HG03432 (cell line): ENCODE measurements at regions not wholly inside any gene's neighbourhood (a gene's known extent, or its start where the extent isn't known, plus 50 kb on each side); places are given as distances from the start of the nearest gene placed in this dataset.
"Not testable (repeated sequence)": the region's sequence is repeated elsewhere in the genome, so short reads cannot be mapped to it uniquely, and the experiment has no call there.

Experiments used
- ATAC-seq: cut with Tn5 transposase; IDR thresholded peaks from one replicate; pipeline ENCODE4 v1.9.1; 2021; ENCODE audit warnings: mild to moderate bottlenecking, moderate library complexity; ENCODE audit not compliant: unreplicated experiment

DNA sequence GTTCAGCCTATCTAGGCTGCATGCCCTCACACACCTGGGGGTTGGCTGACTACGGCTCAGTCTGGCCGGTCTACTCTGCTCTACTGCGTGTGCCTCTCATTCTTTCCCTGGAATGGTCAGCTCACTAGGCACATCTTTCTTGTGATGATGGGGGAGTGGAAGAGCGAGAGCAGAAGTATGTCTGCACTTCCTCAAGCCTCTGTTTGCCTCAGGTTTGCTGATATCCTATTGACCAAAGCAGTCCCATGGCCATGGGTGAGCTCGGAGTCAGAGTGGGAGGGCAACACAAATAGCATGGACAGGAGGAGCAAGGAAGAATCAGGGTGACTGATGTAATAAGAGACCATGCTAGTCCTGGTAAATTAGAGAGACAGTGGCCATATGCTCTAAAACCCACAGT lies 167.9 kb upstream of the PRICKLE2 start:
- ATAC-seq: no peak

DNA sequence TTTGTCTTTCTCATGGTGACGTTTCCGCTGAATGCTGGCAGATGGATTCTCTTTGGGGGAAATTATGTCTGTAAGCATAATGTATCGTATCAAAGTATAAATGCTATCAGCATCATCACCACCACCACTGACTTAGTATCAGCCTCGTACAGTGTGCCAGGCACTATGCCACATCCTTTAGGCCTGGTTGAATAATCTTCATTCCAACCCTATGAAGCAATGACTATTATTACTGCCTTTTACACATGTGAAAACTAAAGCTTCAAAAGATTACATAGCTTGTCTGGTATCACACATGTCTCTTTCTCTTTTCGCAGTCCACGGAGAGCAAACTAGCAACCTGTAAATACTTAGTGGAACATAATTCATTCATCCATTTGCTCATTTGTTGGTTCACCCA lies 166.7 kb upstream of the PRICKLE2 start:
- ATAC-seq: no peak

DNA sequence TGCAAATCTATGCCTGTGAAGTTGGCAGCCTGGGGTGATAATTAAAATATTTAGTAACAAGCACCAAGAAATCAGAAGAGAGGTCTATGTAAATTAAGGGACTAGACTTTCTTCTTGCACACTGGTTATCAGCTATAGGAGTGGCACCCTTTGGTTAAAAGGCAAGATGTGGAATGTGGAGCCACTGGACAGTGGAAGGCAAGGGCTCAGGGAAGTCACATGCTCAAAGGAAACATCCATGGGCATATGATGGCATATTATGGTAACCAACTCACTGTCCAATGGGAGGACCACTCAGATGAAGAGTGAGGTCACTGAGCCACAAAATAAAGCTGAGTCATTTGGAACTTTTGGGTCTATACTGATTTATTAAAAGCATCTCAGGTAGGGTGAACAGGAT lies 165.6 kb upstream of the PRICKLE2 start:
- ATAC-seq: no peak

DNA sequence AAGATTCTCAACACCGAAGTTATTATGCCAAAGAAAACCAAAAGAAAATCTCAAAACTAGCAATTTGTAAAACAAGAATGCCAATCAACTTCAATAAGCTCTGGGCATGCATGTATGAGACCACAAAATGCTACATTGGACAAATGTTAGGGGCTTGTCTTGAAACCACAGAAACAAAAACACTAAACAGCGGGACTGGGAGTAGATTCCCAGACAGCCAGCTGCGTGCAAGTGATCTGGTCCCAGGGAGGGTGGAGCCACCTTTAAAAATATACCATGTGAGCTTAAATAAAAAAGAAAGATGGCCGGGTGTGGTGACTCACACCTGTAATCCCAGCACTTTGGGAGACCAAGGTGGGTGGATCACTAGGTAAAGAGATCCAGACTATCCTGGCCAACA lies 163.6 kb upstream of the PRICKLE2 start:
- ATAC-seq: no peak

DNA sequence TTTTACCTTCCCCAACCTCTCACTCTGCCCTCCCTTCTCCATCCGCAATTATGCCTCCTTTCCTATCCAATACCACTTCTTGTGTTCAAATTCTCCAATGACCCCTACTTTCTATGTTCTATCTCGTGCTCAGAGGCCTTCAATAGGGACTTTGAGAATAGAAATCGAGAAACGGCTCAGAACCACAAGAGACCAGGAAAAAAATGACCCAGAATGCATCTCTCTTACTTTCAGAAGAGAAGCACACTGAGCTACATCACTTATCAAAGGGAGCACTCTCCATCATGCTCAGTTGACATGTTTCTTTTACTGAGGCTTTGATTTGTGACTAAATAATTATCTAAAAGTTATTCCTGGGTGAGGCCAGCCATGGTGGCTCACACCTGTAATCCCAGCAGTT lies 162.4 kb upstream of the PRICKLE2 start:
- ATAC-seq: no peak

DNA sequence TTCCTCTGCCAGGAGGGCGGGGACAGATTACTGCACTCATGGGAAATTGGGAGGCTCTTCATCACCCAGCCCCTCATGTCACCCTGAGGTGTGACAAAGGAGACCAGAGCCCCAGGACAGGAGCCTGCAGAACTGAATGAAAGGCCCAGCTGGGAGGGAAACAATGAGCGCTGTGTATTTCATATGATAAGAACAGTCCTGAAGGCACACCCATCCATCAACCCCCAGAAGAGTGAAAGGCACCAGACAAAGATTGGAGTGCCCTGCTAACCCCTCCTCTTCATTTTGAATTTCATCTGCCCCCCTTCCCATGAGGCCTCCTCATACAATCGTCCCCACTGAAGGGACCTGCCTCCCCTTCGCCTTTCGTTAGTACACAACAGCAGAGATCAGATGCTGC lies 160.0 kb upstream of the PRICKLE2 start:
- no peak for ATAC-seq

DNA sequence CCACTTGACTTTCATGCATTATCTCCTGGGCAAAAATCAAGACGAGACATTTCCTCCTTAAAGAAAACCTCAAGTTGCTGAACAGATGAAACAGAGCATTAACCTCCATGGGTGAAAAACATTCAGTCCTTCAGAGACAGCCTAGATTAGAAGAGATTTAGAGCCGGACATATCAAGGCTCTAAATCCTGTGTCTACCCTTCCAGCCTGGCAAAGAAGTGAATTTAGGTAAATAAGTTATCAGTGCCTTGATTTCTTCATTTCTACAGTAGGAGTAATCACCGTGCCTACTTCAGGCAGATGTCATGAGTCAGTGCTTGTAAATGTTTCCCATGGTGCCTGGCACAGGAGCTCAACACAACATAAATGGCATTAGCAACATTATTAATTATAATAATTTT lies 159.3 kb upstream of the PRICKLE2 start:
- ATAC-seq: no peak

DNA sequence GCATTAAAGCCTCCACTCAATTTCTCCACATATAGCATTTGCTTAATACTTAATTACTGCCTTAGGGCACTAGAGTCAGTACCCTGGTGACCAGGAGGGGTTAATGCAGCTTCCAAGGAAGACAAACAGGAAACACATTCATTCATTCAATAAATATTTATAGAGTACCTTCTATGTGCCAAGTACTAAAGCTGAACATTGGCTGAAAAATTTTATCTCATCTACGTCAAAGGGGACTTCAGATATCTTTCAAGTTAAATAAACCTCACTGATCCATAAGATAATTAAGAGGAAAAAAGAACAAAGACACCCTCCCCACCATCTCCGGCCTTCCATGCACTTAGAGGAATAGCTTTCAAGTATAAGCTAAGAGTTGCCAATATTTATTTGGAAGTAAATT lies 156.9 kb upstream of the PRICKLE2 start:
- ATAC-seq: no peak

DNA sequence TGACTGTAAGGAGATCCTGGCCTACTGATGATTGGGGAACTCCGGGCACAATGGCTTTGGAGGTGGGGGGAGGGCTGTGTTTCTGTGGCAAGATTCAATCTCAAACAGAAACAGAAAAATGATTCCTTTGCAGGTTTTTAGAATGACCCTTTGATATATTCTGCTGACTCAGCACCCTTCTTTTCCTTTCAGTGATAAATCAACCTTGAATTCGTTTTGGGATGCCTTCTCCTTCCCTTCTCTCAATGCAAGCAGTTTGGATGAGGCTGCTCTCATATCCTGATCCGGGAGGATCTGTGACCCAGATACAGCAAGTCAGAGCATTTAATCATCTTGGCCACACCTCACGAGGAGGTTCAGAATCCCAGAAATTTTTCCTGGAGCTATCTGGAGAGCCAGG lies 156.1 kb upstream of the PRICKLE2 start:
- no peak for ATAC-seq

DNA sequence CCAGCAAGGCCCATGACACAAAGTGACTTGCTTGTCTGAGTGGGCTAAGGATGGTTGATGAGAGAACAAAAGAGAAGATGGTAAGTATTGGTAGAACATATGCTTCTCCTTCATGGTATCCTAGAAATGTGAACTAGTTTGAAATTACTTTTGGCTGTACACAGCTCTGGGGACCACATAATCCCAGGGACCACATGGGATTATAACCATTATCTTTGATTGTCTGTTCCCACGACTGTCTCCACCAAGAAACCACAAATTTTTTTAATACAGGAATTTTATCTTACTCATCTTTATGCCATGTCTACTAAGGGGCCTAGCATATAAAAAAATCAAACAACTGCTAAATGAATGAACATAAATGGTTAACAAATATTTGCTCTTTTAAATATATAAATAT lies 155.3 kb upstream of the PRICKLE2 start:
- ATAC-seq: no peak

DNA sequence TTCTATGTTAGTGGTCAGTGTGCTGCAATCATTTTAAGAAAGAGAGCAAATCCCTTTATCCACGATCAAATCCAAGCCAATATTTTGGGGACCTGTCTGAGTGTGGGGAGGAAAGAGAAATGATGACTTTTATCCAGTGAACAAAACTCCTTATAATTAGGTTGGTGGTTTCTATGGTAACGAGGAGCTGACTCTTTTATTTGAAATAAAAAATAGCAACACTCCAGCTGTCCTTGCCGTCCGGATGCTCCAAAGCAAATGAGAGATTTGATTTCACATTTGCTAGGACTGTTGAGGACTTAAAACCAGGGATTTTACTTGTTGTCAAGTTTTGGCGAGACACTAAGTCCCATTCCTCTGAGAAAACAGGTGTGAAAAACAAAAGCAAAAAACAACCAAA lies 154.0 kb upstream of the PRICKLE2 start:
- ATAC-seq: no peak

DNA sequence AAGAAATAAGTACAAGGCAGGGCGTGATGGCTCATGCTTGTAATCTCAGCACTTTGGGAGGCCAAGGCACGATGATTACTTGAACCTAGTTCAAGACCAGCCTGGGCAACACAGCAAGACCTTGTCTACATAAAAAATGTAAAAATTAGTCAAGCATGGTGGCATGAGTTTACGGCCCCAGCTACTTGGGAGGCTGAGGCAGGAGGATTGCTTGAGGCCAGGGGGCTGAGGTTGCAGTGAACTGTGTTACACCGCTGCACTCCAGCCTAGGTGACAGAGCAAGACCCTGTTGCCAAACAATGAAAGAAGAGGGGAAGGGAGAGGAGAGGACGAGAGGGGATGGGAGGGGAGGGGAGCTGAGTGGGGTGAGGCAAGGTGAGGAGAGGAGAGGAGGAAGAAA lies 152.7 kb upstream of the PRICKLE2 start:
- ATAC-seq: no peak

DNA sequence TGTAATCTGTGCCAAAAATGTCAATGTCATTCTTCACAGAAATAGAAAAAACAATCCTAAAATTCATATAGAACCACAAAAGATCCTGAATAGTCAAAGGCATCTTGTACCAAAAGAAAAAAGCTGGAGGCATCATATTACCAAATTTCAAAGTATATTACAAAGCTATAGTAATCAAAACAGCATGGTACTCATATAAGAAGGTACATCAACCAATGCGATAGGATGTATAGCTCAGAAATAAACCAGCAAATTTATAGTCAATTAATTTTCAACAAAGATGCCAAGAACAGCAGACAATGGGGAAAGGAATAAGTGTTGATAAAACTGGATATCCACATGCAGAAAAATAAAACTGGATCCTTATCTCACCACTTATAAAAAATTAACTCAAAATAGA lies 150.5 kb upstream of the PRICKLE2 start:
- ATAC-seq: no peak

DNA sequence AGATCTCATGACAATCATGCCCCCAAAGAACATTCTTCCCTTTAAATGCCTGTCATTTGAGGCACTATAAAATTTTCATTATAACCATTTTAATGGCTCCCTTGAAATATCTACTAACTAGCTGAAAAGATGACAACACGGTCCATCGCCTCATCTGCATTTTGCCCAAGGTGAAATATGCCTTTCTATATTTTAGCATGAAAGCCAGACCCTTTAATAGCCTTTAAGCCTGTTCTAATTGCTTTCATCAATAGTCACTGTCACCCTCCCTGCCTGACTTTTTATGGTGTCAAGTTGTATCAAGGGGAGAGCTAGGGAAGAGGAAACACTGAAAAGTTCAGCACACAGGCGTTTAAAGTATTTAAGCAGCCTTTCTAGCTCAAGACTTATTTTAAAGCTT lies 144.1 kb upstream of the PRICKLE2 start:
- ATAC-seq: no peak

DNA sequence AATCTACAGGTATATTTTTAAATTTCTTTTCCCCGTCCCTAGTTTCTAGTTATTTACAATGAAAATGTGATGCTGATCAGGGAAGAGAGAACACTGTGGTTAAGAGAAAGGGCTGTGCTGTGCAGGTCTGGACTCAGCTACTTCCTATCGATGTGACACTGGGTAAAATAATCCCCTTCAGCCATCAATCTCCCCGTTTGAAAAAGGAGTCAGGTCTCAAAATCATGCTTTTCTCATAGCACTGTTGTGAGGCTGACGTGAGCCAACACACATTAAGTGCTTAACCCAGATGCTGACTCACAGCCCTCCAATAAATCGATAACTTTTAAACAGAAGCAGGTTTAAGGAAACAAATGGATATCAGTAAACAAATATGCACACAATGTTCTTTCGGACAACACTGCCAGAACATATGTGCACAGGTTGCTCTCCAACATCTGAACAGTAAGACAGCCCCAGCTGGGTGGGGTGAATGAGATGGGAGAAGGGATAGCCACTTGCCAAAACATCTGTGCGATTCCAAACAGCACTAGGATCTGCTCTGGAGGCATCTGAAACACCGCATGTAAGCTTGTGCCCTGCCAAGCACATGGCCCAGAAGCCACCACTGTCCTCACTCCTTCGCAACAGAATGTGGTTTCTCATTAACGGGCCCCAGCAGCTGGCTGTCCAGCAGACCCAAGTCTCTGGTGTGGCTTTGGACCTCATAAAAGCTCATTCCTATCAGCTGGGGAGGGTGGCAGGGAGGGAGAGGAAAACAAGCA lies 143.2 kb upstream of the PRICKLE2 start:
- ATAC-seq: peak; percentile 51

DNA sequence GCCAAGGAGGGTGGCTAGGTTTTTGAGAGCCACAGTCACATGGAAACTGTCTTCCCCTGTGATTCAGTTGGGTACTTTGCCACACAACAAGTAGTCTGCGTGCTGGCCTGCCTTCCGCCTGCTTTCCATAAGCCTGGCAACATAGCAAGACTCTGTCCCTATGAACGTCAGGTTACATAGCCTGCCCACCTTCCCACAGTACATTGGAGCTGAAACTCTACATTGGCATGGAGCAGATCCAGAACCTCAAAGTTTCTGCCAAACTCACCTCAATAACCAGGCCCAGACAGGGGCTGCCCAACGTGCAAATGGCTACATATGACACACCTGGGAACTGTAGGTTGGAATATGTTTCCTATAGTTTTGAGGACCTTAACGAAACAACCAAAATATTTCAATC lies 140.6 kb upstream of the PRICKLE2 start:
- no peak for ATAC-seq

DNA sequence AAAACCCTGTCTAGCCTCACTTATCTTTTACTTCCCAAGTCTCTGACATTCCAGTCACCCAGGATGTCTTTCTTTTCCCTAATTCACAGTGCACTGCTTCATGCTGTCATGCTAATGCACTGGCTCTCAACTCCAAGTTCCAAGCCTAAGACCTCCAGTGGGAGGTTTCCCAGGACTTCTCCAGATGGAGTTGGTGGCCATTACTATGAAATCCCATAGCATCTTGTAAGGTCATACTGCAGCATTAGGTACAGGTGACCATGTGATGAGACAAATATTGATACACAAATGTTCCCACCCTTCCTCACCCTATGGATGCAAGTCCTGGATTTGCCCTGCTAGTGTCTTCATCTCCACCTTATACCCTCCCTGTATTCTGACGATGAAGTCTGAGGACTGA lies 138.6 kb upstream of the PRICKLE2 start:
- ATAC-seq: no peak

DNA sequence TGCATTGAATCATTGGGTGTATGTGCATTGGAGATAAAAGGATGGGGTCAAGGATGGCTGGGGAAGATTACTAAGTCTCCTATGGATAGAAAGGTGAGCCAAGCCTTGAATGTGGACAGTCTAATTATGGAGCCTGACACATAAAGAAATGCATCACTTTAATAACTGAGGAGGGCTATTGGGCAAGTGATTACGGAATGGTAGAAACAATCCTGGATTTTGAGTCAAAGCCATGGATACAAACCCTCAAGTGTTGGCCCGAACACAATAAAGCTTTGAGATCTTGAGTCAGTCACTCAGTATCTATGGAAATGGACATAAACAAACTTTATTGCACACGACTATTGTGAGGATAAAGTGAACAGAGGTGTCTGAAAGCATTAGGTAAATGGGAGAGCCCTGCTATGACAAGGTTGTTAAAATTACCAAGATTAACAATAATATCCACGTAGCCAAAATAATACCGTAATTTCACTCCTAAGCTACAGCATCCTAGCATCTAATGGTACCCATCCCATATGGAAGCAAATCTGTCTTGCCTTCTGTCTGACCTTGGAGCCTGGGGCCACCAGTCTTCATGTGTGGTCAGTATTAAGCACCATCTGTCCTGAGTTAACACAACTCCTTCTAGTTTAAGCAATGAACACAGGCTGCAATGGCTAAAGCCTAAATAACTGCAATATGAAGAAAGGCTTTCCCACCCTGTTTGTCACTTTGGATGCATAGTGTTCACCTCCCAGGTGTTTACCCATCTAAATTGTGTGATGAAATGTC lies 136.9 kb upstream of the PRICKLE2 start:
- no peak for ATAC-seq

DNA sequence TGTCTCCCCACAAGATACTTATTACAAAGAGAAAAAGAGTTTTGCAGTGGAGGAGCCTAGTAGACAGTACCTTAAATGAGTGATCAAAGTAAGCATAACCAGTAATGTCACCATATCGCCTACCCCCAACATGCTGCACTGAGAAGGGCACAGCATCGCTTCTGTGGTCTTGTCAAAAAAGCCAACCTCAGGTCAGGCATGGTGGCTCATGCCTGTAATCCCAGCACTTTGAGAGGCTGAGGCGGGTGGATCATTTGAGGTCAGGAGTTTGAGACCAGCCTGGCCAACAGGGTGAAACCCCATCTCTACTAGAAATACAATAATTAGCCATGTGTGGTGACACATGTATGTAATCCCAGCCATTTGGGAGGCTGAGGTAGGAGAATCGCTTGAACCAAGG lies 135.8 kb upstream of the PRICKLE2 start:
- not testable (repeated sequence) for ATAC-seq

DNA sequence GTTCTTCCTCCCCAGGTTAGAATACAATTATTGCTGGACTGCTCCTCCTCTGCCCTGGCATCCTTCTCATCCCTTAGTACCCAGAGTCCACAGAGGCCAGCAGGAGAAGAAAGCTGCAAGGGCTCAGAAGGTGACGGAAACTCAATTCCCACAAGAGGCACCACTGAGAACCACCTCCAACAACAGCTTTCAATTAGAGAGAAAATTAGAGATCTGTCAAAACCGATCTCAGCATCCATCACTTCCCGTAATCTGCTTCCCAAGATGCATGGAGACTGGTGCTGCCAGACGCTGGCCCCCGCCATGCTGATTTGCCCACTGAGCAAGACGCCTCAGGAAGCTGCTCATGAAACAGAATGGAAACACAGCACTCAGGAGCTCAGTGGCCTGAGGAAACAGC lies 135.0 kb upstream of the PRICKLE2 start:
- no peak for ATAC-seq

DNA sequence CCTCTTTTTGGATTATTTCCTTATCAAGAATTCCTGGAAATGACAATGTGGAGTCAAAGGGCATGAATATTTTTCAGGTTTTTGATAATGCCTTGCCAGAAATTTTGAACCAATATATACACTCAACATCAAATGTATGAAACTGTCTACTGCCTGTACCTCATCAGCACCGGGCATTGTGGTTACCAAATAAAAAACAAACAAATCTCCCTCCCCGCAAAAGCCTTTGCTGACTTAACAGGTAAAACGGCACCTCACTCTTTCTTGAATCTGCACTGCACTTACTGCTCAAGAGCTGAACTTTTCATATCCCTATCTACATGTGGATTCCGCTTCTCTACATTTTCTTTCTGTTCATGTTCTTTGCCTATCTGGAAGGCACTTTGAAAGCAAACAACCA lies 134.5 kb upstream of the PRICKLE2 start:
- ATAC-seq: no peak

DNA sequence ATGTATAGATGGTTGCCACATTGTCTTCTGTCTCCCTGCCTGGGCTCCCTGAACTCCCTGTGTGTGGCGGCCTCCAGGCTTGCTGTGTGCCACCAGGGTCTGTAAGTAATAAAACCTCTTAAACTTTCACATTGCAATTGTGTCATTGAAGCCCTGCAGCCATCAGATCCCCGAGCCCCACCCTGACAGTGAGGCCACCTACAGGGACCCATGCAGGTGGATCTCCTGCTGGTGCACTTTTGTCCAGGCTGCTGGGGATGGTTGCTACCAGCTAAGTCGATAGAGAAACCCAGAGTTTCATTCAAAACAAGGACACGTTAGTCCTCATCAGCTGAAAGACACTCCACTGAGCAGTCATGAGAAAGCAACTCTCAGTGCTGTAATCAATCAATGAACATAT lies 133.6 kb upstream of the PRICKLE2 start:
- no peak for ATAC-seq

DNA sequence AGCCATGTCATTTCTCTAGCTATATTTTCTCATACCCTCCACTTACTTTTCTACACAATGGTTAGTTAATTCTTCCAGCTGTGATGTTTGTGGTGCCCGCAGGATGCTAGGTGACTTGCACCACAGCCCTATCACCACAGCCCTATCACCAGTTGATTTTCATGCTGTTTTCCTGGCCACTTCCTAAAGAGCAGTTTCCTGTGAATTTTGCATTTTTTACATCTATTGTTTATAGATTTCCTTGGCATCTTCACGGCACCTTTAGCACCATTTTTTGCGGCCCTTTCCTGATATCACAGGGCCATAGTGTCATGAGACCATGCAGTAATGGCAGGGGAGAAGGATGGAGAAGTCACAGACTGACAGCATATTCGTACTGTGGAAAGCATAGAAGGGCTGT lies 132.9 kb upstream of the PRICKLE2 start:
- no peak for ATAC-seq
